ENCODE measurements at regions not wholly inside any gene's neighbourhood (a gene's known extent, or its start where the extent isn't known, plus 50 kb on each side); places are given as distances from the start of the nearest gene placed in this dataset.
"Not testable (repeated sequence)": the region's sequence is repeated elsewhere in the genome, so short reads cannot be mapped to it uniquely, and the experiment has no call there.

DNA sequence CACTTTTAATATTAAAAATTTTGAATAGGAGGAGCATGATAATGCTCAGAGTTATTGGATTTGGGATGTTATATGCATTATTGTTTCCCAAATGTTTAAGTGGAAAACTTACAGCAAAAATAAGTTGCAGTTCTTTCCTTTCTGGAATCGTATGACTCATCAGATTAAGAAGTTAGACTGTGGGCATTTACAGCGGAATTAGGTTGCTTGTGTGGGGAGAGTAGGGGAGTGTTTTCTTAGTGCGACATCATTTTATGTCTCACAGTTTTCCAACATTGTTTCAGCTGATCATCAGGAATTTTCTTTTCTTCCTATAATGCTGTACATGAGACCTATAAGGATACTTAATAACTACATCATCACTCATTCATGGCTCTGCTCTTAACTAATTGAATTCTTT is 1631.8 kb downstream of the CDH8 start:
- Mint-ChIP-seq H3K27me3 (no peaks in the 10 kb centered on the region), H3K36me3 (no peaks in the 10 kb centered on the region), H3K9me3 (peaks cover 6 to 46% (median 20%) of the 10 kb centered on the region in 8 donors), H3K4me3 (no peak overlapping the region), H3K27ac (no peak overlapping the region), H3K4me1 (no peaks in the 10 kb centered on the region)
- H3K9me3 ChIP-seq (ENCODE audit: control insufficient read depth in 1 of 2, low read length in 2 of 2): no peaks in the 10 kb centered on the region
- POLR2A ChIA-PET (ENCODE audit: partially characterized antibody): no interaction called here
- H3K36me3 ChIP-seq (ENCODE audit: insufficient read depth, low read length): no peaks in the 10 kb centered on the region
- no peaks in the 10 kb centered on the region for H3K4me1 ChIP-seq (ENCODE audit: insufficient read depth, low read length)
- CTCF ChIA-PET (ENCODE audit: partially characterized antibody): no interaction called here
- no peak overlapping the region for H3K27ac ChIP-seq (ENCODE audit: low read depth, low read length)
- no peak overlapping the region for H3K4me3 ChIP-seq (ENCODE audit: low read length in 2 of 2)
- no peaks in the 10 kb centered on the region for H3K27me3 ChIP-seq (ENCODE audit: insufficient read depth, low read length)
- DNase-seq: no peak
- intact Hi-C loops (cut with micrococcal nuclease): no loop called here

DNA sequence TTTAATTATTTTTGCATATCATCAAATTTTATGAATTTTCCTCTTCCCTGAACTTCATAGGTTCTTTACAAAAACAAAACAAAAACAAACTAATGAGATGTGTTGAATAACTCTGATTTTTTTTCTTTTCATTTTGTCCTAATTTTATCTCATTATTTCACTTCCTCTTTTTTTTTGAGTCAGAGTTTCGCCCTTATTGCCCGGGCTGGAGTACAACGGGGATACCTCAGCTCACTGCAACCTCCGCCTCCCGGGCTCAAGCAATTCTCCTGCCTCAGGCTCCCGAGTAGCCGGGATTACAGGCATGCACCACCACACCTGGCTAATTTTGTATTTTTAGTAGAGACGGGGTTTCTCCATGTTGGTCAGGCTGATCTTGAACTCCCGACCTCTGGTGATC is 1633.3 kb downstream of the CDH8 start:
- H3K36me3 Mint-ChIP-seq; H3K27me3 ChIP-seq (ENCODE audit: insufficient read depth, low read length); H3K4me3 ChIP-seq (ENCODE audit: low read length in 2 of 2); H3K27me3 Mint-ChIP-seq; H3K4me3 Mint-ChIP-seq; DNase-seq; H3K9me3 ChIP-seq (ENCODE audit: control insufficient read depth in 1 of 2, low read length in 2 of 2); H3K4me1 ChIP-seq (ENCODE audit: insufficient read depth, low read length); intact Hi-C loops (cut with micrococcal nuclease); H3K4me1 Mint-ChIP-seq; H3K27ac Mint-ChIP-seq; CTCF ChIA-PET (ENCODE audit: partially characterized antibody); H3K27ac ChIP-seq (ENCODE audit: low read depth, low read length); H3K36me3 ChIP-seq (ENCODE audit: insufficient read depth, low read length); POLR2A ChIA-PET (ENCODE audit: partially characterized antibody): not testable (repeated sequence)
- H3K9me3 Mint-ChIP-seq: peaks cover 7 to 43% (median 17%) of the 10 kb centered on the region in 8 donors

DNA sequence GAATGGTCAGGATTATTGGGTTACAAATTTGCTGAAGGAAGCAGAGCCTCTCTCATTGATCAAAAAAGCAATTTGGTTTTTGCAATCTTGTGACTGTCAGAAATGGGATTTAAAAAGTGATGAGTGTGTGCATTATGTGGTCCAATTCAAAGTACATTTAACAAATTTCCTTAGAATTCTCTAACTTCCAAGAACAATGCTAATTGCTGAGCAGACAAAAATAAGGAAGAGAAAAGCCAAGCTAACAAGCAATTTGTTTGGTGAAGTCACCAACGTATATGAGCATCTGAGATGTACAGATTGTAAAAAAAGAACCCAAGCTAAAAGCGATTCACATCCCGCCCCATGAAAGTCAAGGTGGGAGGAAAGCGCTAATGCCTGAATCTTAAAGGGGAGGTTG is 1643.9 kb downstream of the CDH8 start:
- ChIA-PET CTCF (ENCODE audit: partially characterized antibody) (no interaction called here), POLR2A (ENCODE audit: partially characterized antibody) (no interaction called here)
- Mint-ChIP-seq H3K27ac (no peak overlapping the region), H3K36me3 (no peaks in the 10 kb centered on the region), H3K4me3 (no peak overlapping the region), H3K4me1 (no peaks in the 10 kb centered on the region), H3K27me3 (no peaks in the 10 kb centered on the region), H3K9me3 (peaks cover 14 to 29% (median 19%) of the 10 kb centered on the region in 8 donors)
- Histone ChIP-seq H3K27me3 (ENCODE audit: insufficient read depth, low read length) (no peaks in the 10 kb centered on the region), H3K9me3 (ENCODE audit: control insufficient read depth in 1 of 2, low read length in 2 of 2) (peaks cover 0 to 6% of the 10 kb centered on the region in 2 donors), H3K4me3 (ENCODE audit: low read length in 2 of 2) (no peak overlapping the region), H3K27ac (ENCODE audit: low read depth, low read length) (no peak overlapping the region), H3K4me1 (ENCODE audit: insufficient read depth, low read length) (no peaks in the 10 kb centered on the region), H3K36me3 (ENCODE audit: insufficient read depth, low read length) (no peaks in the 10 kb centered on the region)
- DNase-seq: no peak
- intact Hi-C loops (cut with micrococcal nuclease): no loop called here

- POLR2A ChIA-PET (ENCODE audit: partially characterized antibody): no interaction called here
- Mint-ChIP-seq H3K27ac (no peak overlapping the region), H3K36me3 (no peaks in the 10 kb centered on the region)
Observed at GRCh38 chr16:60371591-60371990, 1637.5 kb upstream of the GOT2 start.

DNA sequence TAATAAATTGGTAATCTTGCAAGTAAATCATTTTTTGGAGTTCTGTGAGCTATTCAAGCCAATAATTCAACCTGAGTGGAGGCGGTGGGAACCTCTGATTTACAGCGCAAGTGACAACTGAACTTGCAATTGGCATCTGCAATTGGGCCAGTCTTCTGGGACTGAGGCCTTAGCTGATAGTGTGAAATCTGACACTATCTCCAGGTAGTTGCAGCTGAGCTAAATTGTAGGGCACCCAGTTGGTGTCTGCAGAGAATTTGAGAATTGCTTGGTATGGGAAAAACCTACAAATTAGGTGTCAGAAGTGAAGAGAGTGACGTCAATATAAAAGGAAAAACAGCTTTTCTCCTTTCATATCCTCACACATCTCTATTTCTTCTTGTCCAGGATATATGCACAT is 1633.6 kb upstream of the GOT2 start:
- H3K9me3 Mint-ChIP-seq: peaks cover 0 to 29% (median 19%) of the 10 kb centered on the region in 8 donors
- intact Hi-C loops (cut with micrococcal nuclease): no loop called here
- ChIA-PET POLR2A (ENCODE audit: partially characterized antibody) (interaction anchor here (0.6 kb wide), 1 partner anchor 1025 kb away, joined by 3 read pairs; no protein-coding TSS in a partner anchor), CTCF (ENCODE audit: partially characterized antibody) (no interaction called here)
- Histone ChIP-seq H3K9me3 (ENCODE audit: control insufficient read depth in 1 of 2, low read length in 2 of 2) (peaks cover 0 to 10% of the 10 kb centered on the region in 2 donors), H3K36me3 (ENCODE audit: insufficient read depth, low read length) (no peaks in the 10 kb centered on the region), H3K27ac (ENCODE audit: low read depth, low read length) (no peak overlapping the region), H3K4me1 (ENCODE audit: insufficient read depth, low read length) (no peaks in the 10 kb centered on the region), H3K4me3 (ENCODE audit: low read length in 2 of 2) (no peak overlapping the region), H3K27me3 (ENCODE audit: insufficient read depth, low read length) (no peaks in the 10 kb centered on the region)
- H3K4me1 Mint-ChIP-seq: no peaks in the 10 kb centered on the region
- H3K4me3 Mint-ChIP-seq: no peak overlapping the region
- H3K27me3 Mint-ChIP-seq: no peaks in the 10 kb centered on the region
- H3K36me3 Mint-ChIP-seq: no peaks in the 10 kb centered on the region
- no peak for DNase-seq
- no peak overlapping the region for H3K27ac Mint-ChIP-seq

More at GRCh38 chr16:60371591-60371990, 1637.5 kb upstream of the GOT2 start:
- H3K36me3 ChIP-seq (ENCODE audit: insufficient read depth, low read length): no peaks in the 10 kb centered on the region
- CTCF ChIA-PET (ENCODE audit: partially characterized antibody): no interaction called here
- intact Hi-C loops (cut with micrococcal nuclease): no loop called here
- Mint-ChIP-seq H3K9me3 (peaks cover 0 to 29% (median 20%) of the 10 kb centered on the region in 8 donors), H3K4me3 (no peak overlapping the region), H3K4me1 (no peaks in the 10 kb centered on the region), H3K27me3 (no peaks in the 10 kb centered on the region)
- H3K4me1 ChIP-seq (ENCODE audit: insufficient read depth, low read length): no peaks in the 10 kb centered on the region
- peaks cover 0 to 10% of the 10 kb centered on the region in 2 donors for H3K9me3 ChIP-seq (ENCODE audit: control insufficient read depth in 1 of 2, low read length in 2 of 2)
- H3K4me3 ChIP-seq (ENCODE audit: low read length in 2 of 2): no peak overlapping the region
- no peak for DNase-seq
- H3K27ac ChIP-seq (ENCODE audit: low read depth, low read length): no peak overlapping the region
- H3K27me3 ChIP-seq (ENCODE audit: insufficient read depth, low read length): no peaks in the 10 kb centered on the region

- CTCF ChIA-PET (ENCODE audit: partially characterized antibody): no interaction called here
- intact Hi-C loops (cut with micrococcal nuclease): no loop called here
- H3K27me3 Mint-ChIP-seq: no peaks in the 10 kb centered on the region
Observed at GRCh38 chr16:60363566-60363965, 1629.5 kb upstream of the GOT2 start.

DNA sequence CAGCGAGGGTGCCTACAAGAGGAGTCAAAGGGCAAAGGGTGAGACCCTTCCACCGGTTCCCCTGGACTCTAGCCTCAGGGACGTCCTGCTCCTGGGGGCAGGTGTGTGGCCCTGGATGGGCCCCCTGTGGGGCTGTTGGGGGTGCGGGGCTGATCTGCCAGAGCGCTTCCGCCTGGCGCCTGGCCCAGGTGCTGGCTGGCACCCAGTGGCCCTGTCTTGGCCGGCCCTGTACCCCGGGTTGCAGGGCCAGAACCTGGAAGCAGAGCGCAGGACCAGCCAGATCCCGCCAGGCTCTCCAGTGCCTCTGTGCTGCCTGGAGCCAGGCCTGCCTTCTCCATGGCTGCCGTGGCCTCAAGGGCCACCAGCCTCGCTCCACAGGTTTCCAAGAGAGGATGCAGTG is 1625.8 kb upstream of the GOT2 start:
- H3K4me3 Mint-ChIP-seq; H3K9me3 ChIP-seq (ENCODE audit: control insufficient read depth in 1 of 2, low read length in 2 of 2); DNase-seq; CTCF ChIA-PET (ENCODE audit: partially characterized antibody); H3K4me3 ChIP-seq (ENCODE audit: low read length in 2 of 2); H3K27me3 Mint-ChIP-seq; H3K27ac ChIP-seq (ENCODE audit: low read depth, low read length); POLR2A ChIA-PET (ENCODE audit: partially characterized antibody); H3K4me1 Mint-ChIP-seq; H3K4me1 ChIP-seq (ENCODE audit: insufficient read depth, low read length); H3K27me3 ChIP-seq (ENCODE audit: insufficient read depth, low read length); H3K27ac Mint-ChIP-seq; H3K36me3 Mint-ChIP-seq; intact Hi-C loops (cut with micrococcal nuclease); H3K36me3 ChIP-seq (ENCODE audit: insufficient read depth, low read length): not testable (repeated sequence)
- peaks cover 0 to 31% (median 18%) of the 10 kb centered on the region in 8 donors for H3K9me3 Mint-ChIP-seq

More at GRCh38 chr16:60363566-60363965, 1629.5 kb upstream of the GOT2 start:
- Histone ChIP-seq H3K4me1 (ENCODE audit: insufficient read depth, low read length) (no peaks in the 10 kb centered on the region), H3K27me3 (ENCODE audit: insufficient read depth, low read length) (no peaks in the 10 kb centered on the region), H3K36me3 (ENCODE audit: insufficient read depth, low read length) (no peaks in the 10 kb centered on the region), H3K4me3 (ENCODE audit: low read length in 2 of 2) (no peak overlapping the region), H3K27ac (ENCODE audit: low read depth, low read length) (no peak overlapping the region), H3K9me3 (ENCODE audit: control insufficient read depth in 1 of 2, low read length in 2 of 2) (peaks cover 0 to 10% of the 10 kb centered on the region in 2 donors)
- Mint-ChIP-seq H3K4me1 (no peaks in the 10 kb centered on the region), H3K9me3 (peaks cover 3 to 28% (median 19%) of the 10 kb centered on the region in 8 donors), H3K27ac (no peak overlapping the region), H3K36me3 (no peaks in the 10 kb centered on the region), H3K4me3 (no peak overlapping the region)
- DNase-seq: no peak
- POLR2A ChIA-PET (ENCODE audit: partially characterized antibody): no interaction called here

DNA sequence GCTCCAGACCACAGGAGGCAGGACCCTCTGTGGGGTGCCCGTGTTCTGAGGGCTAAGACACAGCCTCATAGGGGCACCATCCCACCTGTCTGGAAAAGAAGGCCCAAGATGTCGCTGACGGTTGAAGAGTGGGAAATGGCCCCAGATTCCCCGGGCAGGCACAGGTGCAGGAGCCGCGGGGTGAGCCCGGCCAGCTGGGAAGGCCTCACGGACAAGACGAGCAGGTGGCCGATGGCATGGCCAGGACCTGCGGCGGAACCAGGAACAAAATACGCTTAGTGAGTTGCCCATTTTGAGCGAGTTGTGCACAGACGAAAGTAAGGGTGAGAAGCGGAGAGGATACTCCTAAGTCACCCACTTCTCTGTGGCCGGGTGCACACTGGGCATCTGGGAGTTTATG is 1625.3 kb upstream of the GOT2 start:
- DNase-seq; H3K27ac ChIP-seq (ENCODE audit: low read depth, low read length); H3K9me3 ChIP-seq (ENCODE audit: control insufficient read depth in 1 of 2, low read length in 2 of 2); H3K27me3 Mint-ChIP-seq; H3K36me3 Mint-ChIP-seq; H3K4me1 ChIP-seq (ENCODE audit: insufficient read depth, low read length); H3K27me3 ChIP-seq (ENCODE audit: insufficient read depth, low read length); H3K4me3 Mint-ChIP-seq; H3K4me1 Mint-ChIP-seq; H3K4me3 ChIP-seq (ENCODE audit: low read length in 2 of 2); POLR2A ChIA-PET (ENCODE audit: partially characterized antibody); CTCF ChIA-PET (ENCODE audit: partially characterized antibody); H3K27ac Mint-ChIP-seq; H3K36me3 ChIP-seq (ENCODE audit: insufficient read depth, low read length); intact Hi-C loops (cut with micrococcal nuclease): not testable (repeated sequence)
- H3K9me3 Mint-ChIP-seq: peaks cover 0 to 26% (median 15%) of the 10 kb centered on the region in 8 donors

Data from CD4-positive, alpha-beta memory T cell (primary cell).